Neural progenitor cell (in vitro differentiated cells): ENCODE measurements at regions not wholly inside any gene's neighbourhood (a gene's known extent, or its start where the extent isn't known, plus 50 kb on each side); places are given as distances from the start of the nearest gene placed in this dataset.

Experiments
- DNase-seq: peaks from one replicate; pipeline ENCODE4 v3.0.0-alpha.2; 2016; ENCODE audit warnings: low spot score
- H2AFZ ChIP-seq: fragments of 200-600 bp; sonication (generic); replicated peaks from 2 replicates; pipeline ENCODE4 v1.6.1; 2016; ENCODE audit warnings: antibody characterized with exemption
- H3F3A ChIP-seq: fragments of 200-600 bp; sonication (generic); 2 replicates; pipeline ENCODE4 v1.6.1; 2016; ENCODE audit warnings: antibody characterized with exemption, low read depth
- H3K27ac ChIP-seq: fragments of 200-600 bp; sonication (generic); 2 replicates; pipeline ENCODE4 v1.5.1; 2016; ENCODE audit warnings: mild to moderate bottlenecking
- H3K27me3 ChIP-seq: fragments of 200-600 bp; sonication (generic); 2 replicates; pipeline ENCODE4 v1.6.1; 2016; ENCODE audit warnings: mild to moderate bottlenecking, moderate library complexity
- H3K36me3 ChIP-seq: fragments of 200-600 bp; sonication (generic); 2 replicates; pipeline ENCODE4 v1.5.1; 2016
- H3K4me1 ChIP-seq: fragments of 200-600 bp; sonication (generic); 2 replicates; pipeline ENCODE4 v1.6.1; 2016; ENCODE audit warnings: mixed run types
- H3K4me2 ChIP-seq: fragments of 200-600 bp; sonication (generic); 2 replicates; pipeline ENCODE4 v1.6.1; 2016
- H3K4me3 ChIP-seq: fragments of 200-600 bp; sonication (generic); 2 replicates; pipeline ENCODE4 v1.5.1; 2016
- H3K79me2 ChIP-seq: fragments of 200-600 bp; sonication (generic); 2 replicates; pipeline ENCODE4 v1.6.1; 2016; ENCODE audit warnings: low read depth
- H3K9ac ChIP-seq: fragments of 200-600 bp; sonication (generic); 2 replicates; pipeline ENCODE4 v1.6.1; 2016
- H3K9me3 ChIP-seq: fragments of 200-600 bp; sonication (generic); 2 replicates; pipeline ENCODE4 v1.5.1; 2016; ENCODE audit warnings: low read depth
- H4K20me1 ChIP-seq: fragments of 200-600 bp; sonication (generic); 2 replicates; pipeline ENCODE4 v1.6.1; 2016; ENCODE audit warnings: low read depth
- H3K27ac Mint-ChIP-seq: 3 replicates; pipeline ENCODE4 v1.8.0; 2021; ENCODE audit warnings: mixed read lengths
- H3K27me3 Mint-ChIP-seq: 2 replicates; pipeline ENCODE4 v1.8.0; 2022; ENCODE audit warnings: low read depth, mild to moderate bottlenecking, inconsistent platforms, moderate library complexity, mixed read lengths; ENCODE audit not compliant: insufficient read depth
- H3K36me3 Mint-ChIP-seq: 3 replicates; pipeline ENCODE4 v1.8.0; 2021; ENCODE audit warnings: mixed read lengths
- H3K4me1 Mint-ChIP-seq: 3 replicates; pipeline ENCODE4 v1.8.0; 2021; ENCODE audit warnings: mixed read lengths
- H3K4me3 Mint-ChIP-seq: 3 replicates; pipeline ENCODE4 v1.8.0; 2021; ENCODE audit warnings: mild to moderate bottlenecking, moderate library complexity, mixed read lengths
- H3K9me3 Mint-ChIP-seq: 3 replicates; pipeline ENCODE4 v1.8.0; 2020; ENCODE audit warnings: mixed read lengths
- EZH2 ChIP-seq: fragments of 200-600 bp; sonication (generic); IDR thresholded peaks from 2 replicates; pipeline ENCODE4 v1.6.1; 2017; ENCODE audit warnings: antibody characterized with exemption, mild to moderate bottlenecking, moderate library complexity
- EZH2phosphoT487 ChIP-seq: fragments of 200-600 bp; sonication (generic); IDR thresholded peaks from 2 replicates; pipeline ENCODE4 v1.6.1; 2017; ENCODE audit warnings: antibody characterized with exemption
- TF ChIP-seq, protein P1 (sequence below): fragments of 200-600 bp; sonication (generic); IDR thresholded peaks from 2 replicates; pipeline ENCODE4 v1.5.1; 2017; ENCODE audit warnings: antibody characterized with exemption, mild to moderate bottlenecking

DNA sequence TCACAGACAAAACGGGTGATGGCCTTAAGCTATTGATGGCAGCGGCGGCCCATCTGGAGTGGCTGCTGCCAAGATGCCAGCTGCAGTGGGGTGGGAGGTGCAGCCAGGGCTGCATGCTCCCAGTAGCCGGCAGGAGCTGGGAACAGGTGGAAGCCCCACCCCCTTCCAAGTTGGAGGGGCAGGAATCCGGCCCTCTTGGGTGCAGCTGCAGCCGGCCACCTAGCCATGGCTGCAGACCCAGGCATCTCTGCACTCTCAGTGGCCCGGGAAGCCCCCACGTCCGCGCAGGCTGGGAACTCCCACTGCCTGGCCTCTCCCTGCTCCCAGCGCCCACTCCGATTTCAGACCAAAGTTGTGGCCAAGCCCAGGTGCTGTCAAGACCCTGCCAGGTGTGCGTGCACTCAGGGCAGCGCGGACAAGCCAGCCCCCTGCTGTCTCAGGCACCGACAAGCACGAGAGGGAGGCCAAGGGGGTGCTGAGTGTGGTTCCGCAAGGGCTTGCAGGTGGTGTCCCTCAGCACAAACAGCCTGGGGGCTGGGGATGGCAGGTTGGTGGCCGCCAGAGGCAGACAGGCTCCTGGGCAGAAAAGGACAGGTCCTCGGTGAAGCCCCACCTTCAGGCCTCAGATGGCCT, 115.1 kb upstream of the TSLP start:
- Mint-ChIP-seq H3K27ac (no peak overlapping the region), H3K4me1 (no peaks in the 10 kb centered on the region), H3K4me3 (no peak overlapping the region), H3K36me3 (no peaks in the 10 kb centered on the region), H3K27me3 (no peaks in the 10 kb centered on the region), H3K9me3 (no peaks in the 10 kb centered on the region)
- Histone ChIP-seq H3K27me3 (no peaks in the 10 kb centered on the region), H3F3A (no peaks in the 10 kb centered on the region), H3K9ac (no peak overlapping the region), H3K36me3 (no peaks in the 10 kb centered on the region), H3K9me3 (no peaks in the 10 kb centered on the region), H3K27ac (no peak overlapping the region), H3K4me2 (no peak overlapping the region), H3K4me1 (no peaks in the 10 kb centered on the region), H4K20me1 (no peaks in the 10 kb centered on the region), H2AFZ (no peak overlapping the region), H3K79me2 (no peaks in the 10 kb centered on the region), H3K4me3 (no peak overlapping the region)
- TF ChIP-seq, protein P1, sequence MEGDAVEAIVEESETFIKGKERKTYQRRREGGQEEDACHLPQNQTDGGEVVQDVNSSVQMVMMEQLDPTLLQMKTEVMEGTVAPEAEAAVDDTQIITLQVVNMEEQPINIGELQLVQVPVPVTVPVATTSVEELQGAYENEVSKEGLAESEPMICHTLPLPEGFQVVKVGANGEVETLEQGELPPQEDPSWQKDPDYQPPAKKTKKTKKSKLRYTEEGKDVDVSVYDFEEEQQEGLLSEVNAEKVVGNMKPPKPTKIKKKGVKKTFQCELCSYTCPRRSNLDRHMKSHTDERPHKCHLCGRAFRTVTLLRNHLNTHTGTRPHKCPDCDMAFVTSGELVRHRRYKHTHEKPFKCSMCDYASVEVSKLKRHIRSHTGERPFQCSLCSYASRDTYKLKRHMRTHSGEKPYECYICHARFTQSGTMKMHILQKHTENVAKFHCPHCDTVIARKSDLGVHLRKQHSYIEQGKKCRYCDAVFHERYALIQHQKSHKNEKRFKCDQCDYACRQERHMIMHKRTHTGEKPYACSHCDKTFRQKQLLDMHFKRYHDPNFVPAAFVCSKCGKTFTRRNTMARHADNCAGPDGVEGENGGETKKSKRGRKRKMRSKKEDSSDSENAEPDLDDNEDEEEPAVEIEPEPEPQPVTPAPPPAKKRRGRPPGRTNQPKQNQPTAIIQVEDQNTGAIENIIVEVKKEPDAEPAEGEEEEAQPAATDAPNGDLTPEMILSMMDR = no peak
- TF ChIP-seq EZH2 (no peak), EZH2phosphoT487 (no peak)
- DNase-seq = no peak

DNA sequence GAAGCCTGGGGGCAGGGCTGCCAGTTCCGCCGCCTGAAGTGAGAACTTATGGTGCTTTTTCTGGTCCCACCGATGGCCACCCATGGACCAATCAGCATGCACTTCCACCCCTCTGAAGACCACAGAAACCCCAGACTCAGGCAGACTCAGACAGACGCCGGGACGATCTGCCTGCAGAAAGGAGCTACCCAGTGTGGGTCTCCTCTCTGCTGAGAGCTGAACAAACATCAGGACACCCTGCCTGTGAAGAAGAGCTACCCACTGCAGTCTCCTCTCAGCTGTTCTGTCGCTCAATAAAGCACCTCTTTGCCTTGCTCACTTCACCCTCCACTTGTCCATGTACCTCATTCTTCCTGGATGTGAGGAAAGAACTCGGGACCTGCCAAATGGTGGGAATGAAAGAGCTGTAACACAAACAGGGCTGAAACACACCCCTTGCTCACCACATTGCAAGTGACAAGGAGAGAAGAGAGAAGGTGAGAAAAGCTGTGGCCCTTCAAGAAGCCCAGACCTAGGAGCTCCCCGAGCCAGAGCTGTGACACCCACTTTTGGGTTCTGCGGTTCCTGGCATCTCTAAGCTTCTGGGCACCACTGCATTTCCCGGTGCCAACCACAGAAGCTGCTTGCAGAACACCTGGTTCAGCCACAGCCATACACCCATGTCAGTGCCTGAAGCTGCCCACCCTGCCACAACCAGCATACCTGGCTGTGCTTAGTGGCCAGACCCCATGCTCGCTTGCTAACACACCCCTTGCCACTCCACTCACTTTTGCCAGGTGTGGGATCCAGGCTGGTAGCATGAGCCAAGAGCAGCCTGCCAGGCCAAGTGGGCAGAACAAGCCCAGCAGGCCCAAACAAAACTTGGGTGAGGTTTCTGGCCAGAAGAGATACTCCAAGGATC, 114.3 kb upstream of the TSLP start:
- H3F3A ChIP-seq = no peaks in the 10 kb centered on the region
- H3K4me1 ChIP-seq = no peaks in the 10 kb centered on the region
- no peak overlapping the region for H3K4me3 Mint-ChIP-seq
- TF ChIP-seq EZH2 (no peak), EZH2phosphoT487 (no peak)
- TF ChIP-seq, protein P1 = no peak
- H3K36me3 Mint-ChIP-seq = no peaks in the 10 kb centered on the region
- no peaks in the 10 kb centered on the region for H3K27me3 Mint-ChIP-seq
- H3K27ac ChIP-seq = no peak overlapping the region
- no peaks in the 10 kb centered on the region for H3K4me1 Mint-ChIP-seq
- DNase-seq = no peak
- no peak overlapping the region for H3K27ac Mint-ChIP-seq
- no peaks in the 10 kb centered on the region for H3K9me3 ChIP-seq
- H3K4me3 ChIP-seq = no peak overlapping the region
- no peaks in the 10 kb centered on the region for H4K20me1 ChIP-seq
- H3K9ac ChIP-seq = no peak overlapping the region
- H3K79me2 ChIP-seq = no peaks in the 10 kb centered on the region
- H3K4me2 ChIP-seq = no peak overlapping the region
- no peaks in the 10 kb centered on the region for H3K36me3 ChIP-seq
- H2AFZ ChIP-seq = no peak overlapping the region
- H3K27me3 ChIP-seq = no peaks in the 10 kb centered on the region
- no peaks in the 10 kb centered on the region for H3K9me3 Mint-ChIP-seq

DNA sequence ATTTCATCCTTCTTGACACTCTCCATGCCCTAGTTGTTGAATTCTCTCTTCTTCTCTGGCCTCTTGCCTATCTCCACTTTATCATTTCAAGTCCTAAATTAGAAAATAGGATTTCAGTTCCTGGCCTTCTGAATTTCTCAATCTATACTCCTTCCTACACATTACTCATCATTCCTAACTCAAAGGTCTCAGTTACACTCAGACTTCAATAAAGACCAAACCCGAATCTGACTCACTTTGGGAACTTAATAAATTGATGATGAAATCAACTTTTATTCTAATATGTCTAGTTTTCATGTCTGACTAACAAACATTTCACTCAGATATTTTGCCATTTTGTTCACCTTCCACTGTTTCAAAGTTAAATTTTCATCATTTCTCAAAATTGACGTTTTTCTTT, 113.6 kb upstream of the TSLP start:
- H3K4me1 ChIP-seq = no peaks in the 10 kb centered on the region

More for the DNA sequence above, 113.6 kb upstream of the TSLP start:
- no peak for DNase-seq
- Histone ChIP-seq H3F3A (no peaks in the 10 kb centered on the region), H3K4me2 (no peak overlapping the region), H3K79me2 (no peaks in the 10 kb centered on the region), H3K9ac (no peak overlapping the region), H3K27ac (no peak overlapping the region), H3K36me3 (no peaks in the 10 kb centered on the region), H4K20me1 (no peaks in the 10 kb centered on the region), H2AFZ (no peak overlapping the region), H3K9me3 (no peaks in the 10 kb centered on the region), H3K4me3 (no peak overlapping the region), H3K27me3 (no peaks in the 10 kb centered on the region)
- Mint-ChIP-seq H3K27ac (no peak overlapping the region), H3K27me3 (no peaks in the 10 kb centered on the region), H3K9me3 (no peaks in the 10 kb centered on the region), H3K36me3 (no peaks in the 10 kb centered on the region), H3K4me1 (no peaks in the 10 kb centered on the region), H3K4me3 (no peak overlapping the region)
- TF ChIP-seq, protein P1 = no peak
- TF ChIP-seq EZH2phosphoT487 = no peak
- no peak for TF ChIP-seq EZH2
